Activated CD4-positive, alpha-beta T cell treated with anti-CD3 and anti-CD28 coated beads, Interleukin-2, amount 10 ng/mL, durations not matched to agents 7 days and 5 days (primary cell): ENCODE measurements at regions not wholly inside any gene's neighbourhood (a gene's known extent, or its start where the extent isn't known, plus 50 kb on each side); places are given as distances from the start of the nearest gene placed in this dataset.

ENCODE experiments used
- CTCF ChIA-PET: fragments of 350-600 bp; sonication (Branson Sonifier 250); formaldehyde crosslinking; loops from one replicate; lab custom pipeline; 2021; ENCODE audit warnings: antibody characterized with exemption; lab: Charles Lee
- POLR2A ChIA-PET: fragments of 350-600 bp; sonication (Branson Sonifier 250); formaldehyde crosslinking; loops from one replicate; lab custom pipeline; 2021; ENCODE audit warnings: antibody characterized with exemption; lab: Charles Lee
- DNase-seq: peaks from one replicate; pipeline ENCODE4 v3.0.0-alpha.2; 2020
- H3K27ac Mint-ChIP-seq: one replicate; pipeline ENCODE4 v1.8.0; 2021; ENCODE audit warnings: mild to moderate bottlenecking, moderate library complexity, mixed read lengths
- H3K27me3 Mint-ChIP-seq: one replicate; pipeline ENCODE4 v1.8.0; 2021; ENCODE audit warnings: mixed read lengths
- H3K36me3 Mint-ChIP-seq: one replicate; pipeline ENCODE4 v1.8.0; 2021; ENCODE audit warnings: low read depth, mixed read lengths
- H3K4me1 Mint-ChIP-seq: one replicate; pipeline ENCODE4 v1.8.0; 2021; ENCODE audit warnings: mixed read lengths
- H3K4me3 Mint-ChIP-seq: one replicate; pipeline ENCODE4 v1.8.0; 2021; ENCODE audit warnings: mild to moderate bottlenecking, moderate library complexity, mixed read lengths
- H3K9me3 Mint-ChIP-seq: one replicate; pipeline ENCODE4 v1.8.0; 2021; ENCODE audit warnings: mixed read lengths

DNA sequence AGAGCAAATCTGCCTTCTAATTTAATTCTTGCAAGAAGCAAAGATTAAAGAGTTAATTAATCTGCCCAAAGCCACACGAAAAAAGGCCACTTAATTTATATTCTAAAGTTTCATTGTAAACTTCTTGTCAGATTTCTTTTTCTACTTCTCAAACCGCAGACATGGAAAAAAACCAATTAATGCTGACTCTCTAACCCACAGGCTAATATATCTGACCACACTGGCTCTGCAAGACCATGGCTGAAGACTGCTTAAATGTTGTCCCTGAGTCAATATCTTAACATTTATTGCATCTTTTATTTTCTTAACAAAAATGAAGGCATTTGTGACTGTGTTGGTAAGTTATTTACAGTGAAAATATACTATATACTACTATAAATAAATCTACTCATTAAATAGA, 234.0 kb upstream of the SP8 start:
- H3K9me3 Mint-ChIP-seq: no peaks in the 10 kb centered on the region
- ChIA-PET POLR2A (no interaction called here), CTCF (no interaction called here)
- no peaks in the 10 kb centered on the region for H3K27me3 Mint-ChIP-seq
- no peak for DNase-seq
- H3K36me3 Mint-ChIP-seq: no peaks in the 10 kb centered on the region
- H3K27ac Mint-ChIP-seq: no peak overlapping the region
- H3K4me3 Mint-ChIP-seq: no peak overlapping the region
- no peaks in the 10 kb centered on the region for H3K4me1 Mint-ChIP-seq

DNA sequence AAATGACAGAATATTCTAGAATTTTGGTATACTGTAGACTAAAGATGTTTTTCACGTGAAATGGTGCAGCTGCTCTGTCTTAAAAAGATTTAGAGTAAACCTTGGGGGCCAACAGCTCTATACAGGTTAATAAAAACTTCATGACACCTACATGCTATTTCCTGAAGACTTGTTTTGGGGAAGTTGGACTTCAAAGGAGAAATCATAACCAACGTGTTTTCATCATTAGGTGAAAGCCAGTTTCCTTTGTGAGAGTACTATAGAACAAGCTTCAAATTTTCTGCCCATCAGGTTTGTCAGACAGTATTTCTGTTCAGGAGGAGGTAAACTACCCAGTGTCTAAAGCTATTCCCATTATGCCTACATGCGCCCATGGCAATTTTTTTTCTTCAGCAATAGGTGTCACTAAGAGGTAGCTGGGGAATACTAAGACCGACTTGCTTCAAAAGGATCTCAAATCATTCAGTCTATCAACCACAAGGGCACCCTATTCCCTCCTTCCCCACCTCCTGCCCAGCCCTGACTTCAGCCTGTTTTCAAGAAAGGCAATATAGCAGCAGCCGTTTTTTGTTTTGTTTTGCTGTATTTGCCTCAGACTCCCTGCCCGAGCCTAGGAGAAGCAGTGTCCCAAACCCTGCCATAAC, 237.3 kb upstream of the SP8 start:
- POLR2A ChIA-PET: no interaction called here
- Mint-ChIP-seq H3K27me3 (peaks cover 3% of the 10 kb centered on the region), H3K27ac (no peak overlapping the region), H3K4me1 (no peaks in the 10 kb centered on the region), H3K36me3 (no peaks in the 10 kb centered on the region), H3K9me3 (no peaks in the 10 kb centered on the region), H3K4me3 (no peak overlapping the region)
- no peak for DNase-seq
- CTCF ChIA-PET: interaction anchor here (0.5 kb wide), 1 partner anchor 25 kb away, joined by 4 read pairs; no protein-coding TSS in a partner anchor

DNA sequence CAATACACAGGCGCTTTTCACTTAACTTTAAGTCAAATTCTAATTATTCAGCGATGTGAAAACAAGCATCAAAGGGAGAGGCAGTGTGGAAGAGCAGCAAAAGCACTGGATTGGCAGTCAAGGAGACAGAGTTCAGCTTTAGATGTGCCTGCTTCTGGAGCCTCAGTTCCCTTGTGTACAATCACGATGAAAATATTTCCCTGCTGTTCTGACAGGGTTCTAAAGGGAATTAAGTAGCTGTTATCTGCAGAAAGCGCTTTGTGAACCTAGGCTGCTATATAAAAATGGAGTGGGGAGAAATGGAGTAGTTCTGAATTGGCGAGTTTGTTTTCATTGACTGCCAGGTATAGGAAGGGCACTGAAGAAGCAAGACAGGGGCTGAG, 237.8 kb upstream of the SP8 start:
- Mint-ChIP-seq H3K27me3 (peaks cover 3% of the 10 kb centered on the region), H3K4me1 (no peaks in the 10 kb centered on the region), H3K27ac (no peak overlapping the region), H3K36me3 (no peaks in the 10 kb centered on the region), H3K4me3 (no peak overlapping the region), H3K9me3 (no peaks in the 10 kb centered on the region)
- DNase-seq: no peak
- CTCF ChIA-PET: no interaction called here
- POLR2A ChIA-PET: no interaction called here

DNA sequence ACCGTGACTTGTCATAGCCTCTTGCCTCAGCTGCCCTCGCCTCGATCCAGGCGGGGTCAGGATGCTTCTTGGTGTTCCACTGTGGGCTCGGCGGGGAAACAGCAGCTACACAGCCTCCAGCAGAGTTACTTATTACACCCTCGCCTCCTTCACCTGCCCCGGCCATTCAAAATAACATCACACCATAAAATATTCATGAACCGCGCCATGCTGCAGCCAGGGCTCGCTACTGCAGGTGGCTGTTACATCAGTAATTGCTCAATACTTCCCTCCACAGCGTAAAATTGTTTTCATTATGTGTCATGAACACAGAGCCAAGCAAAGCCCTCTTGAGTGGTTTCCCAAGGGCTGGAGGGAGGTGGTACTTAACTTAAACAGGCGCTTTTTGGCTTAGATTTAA, 241.5 kb upstream of the SP8 start:
- CTCF ChIA-PET: no interaction called here
- Mint-ChIP-seq H3K27me3 (peaks cover 5% of the 10 kb centered on the region), H3K4me3 (no peak overlapping the region), H3K9me3 (no peaks in the 10 kb centered on the region), H3K4me1 (no peaks in the 10 kb centered on the region), H3K27ac (no peak overlapping the region), H3K36me3 (no peaks in the 10 kb centered on the region)
- POLR2A ChIA-PET: no interaction called here
- DNase-seq: no peak

DNA sequence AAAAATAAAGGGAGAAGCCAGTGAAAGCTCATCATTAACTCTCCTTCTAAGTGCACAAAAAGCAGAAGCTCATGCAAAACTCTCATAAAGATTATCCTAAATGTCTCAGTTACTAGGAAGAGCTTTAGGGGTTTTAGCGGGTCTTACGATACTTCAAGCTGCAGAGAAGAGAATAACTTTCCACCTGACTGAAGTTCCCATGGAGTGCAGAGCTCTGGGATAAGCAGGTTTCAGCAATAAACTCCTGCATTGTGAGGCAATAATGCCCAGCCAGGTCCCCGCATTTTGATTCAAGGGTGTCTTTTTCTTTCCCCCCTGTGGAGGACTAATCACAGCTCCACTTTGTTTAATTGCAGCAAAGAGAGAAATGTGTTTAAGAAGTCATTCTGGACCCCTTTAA, 241.9 kb upstream of the SP8 start:
- Mint-ChIP-seq H3K4me1 (no peaks in the 10 kb centered on the region), H3K27me3 (peaks cover 5% of the 10 kb centered on the region), H3K9me3 (no peaks in the 10 kb centered on the region), H3K4me3 (no peak overlapping the region), H3K27ac (no peak overlapping the region), H3K36me3 (no peaks in the 10 kb centered on the region)
- POLR2A ChIA-PET: no interaction called here
- CTCF ChIA-PET: no interaction called here
- DNase-seq: no peak

DNA sequence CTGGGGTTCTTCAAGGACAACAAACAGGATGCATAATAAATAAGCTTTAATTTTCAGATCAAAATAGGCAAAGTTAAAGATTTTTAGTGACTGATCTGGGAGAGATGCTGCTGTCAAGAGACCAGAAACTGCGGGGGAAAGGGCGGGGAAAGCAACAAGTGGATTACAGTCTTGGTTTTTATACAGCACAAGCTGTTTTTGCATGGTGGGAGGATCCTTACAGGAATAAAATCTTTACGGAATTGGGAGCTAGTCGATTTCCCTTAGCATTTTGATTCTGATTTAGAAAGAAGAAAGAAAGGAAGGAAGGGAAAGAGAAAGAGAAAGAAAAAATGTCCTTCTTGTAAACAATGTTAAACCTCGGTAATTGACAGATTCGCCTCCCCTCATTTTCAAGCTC, 242.3 kb upstream of the SP8 start:
- Mint-ChIP-seq H3K27ac (no peak overlapping the region), H3K27me3 (peaks cover 5% of the 10 kb centered on the region), H3K4me3 (no peak overlapping the region), H3K9me3 (no peaks in the 10 kb centered on the region), H3K4me1 (no peaks in the 10 kb centered on the region), H3K36me3 (no peaks in the 10 kb centered on the region)
- POLR2A ChIA-PET: interaction anchor here (0.7 kb wide), 1 partner anchor 223 kb away, joined by 8 read pairs; no protein-coding TSS in a partner anchor
- no peak for DNase-seq
- CTCF ChIA-PET: interaction anchor here (0.8 kb wide), 1 partner anchor 70 kb away, joined by 4 read pairs; no protein-coding TSS in a partner anchor

- POLR2A ChIA-PET: no interaction called here
- H3K4me1 Mint-ChIP-seq: no peaks in the 10 kb centered on the region
- no peak for DNase-seq
Measured at GRCh38 chr7:21030237-21030871, 243.7 kb upstream of the SP8 start.

DNA sequence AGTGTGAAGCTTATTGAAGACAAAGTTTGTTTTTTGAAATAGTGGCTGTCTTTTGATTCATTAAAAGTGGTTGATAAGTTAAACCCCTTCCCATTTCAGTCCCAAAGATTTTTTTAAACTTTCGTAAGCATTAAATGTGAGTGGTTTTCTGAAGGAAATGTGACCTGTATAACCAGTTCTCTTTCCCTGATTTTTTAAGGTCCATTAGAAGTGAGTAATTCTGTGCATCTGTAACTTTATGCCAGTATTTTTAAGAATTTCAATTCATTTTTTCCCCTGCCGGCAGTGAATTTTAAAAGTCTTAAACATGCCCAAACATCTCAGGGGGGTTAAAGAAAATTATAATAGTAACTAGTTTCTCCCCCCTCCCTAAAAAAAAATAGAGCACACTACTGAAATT, 254.6 kb upstream of the SP8 start:
- H3K27me3 Mint-ChIP-seq: no peaks in the 10 kb centered on the region
- no peaks in the 10 kb centered on the region for H3K9me3 Mint-ChIP-seq
- CTCF ChIA-PET: interaction anchor here (0.6 kb wide), 1 partner anchor 935 kb away, joined by 5 read pairs; no protein-coding TSS in a partner anchor
- no peak for DNase-seq
- POLR2A ChIA-PET: no interaction called here
- H3K4me3 Mint-ChIP-seq: no peak overlapping the region
- no peaks in the 10 kb centered on the region for H3K4me1 Mint-ChIP-seq
- no peaks in the 10 kb centered on the region for H3K36me3 Mint-ChIP-seq
- H3K27ac Mint-ChIP-seq: no peak overlapping the region

More at GRCh38 chr7:21030237-21030871, 243.7 kb upstream of the SP8 start:
- Mint-ChIP-seq H3K36me3 (no peaks in the 10 kb centered on the region), H3K27me3 (peaks cover 5% of the 10 kb centered on the region), H3K4me3 (no peak overlapping the region), H3K9me3 (no peaks in the 10 kb centered on the region), H3K27ac (no peak overlapping the region)
- CTCF ChIA-PET: no interaction called here

- Mint-ChIP-seq H3K9me3 (no peaks in the 10 kb centered on the region), H3K27ac (no peak overlapping the region), H3K4me1 (no peaks in the 10 kb centered on the region), H3K27me3 (no peaks in the 10 kb centered on the region), H3K36me3 (no peaks in the 10 kb centered on the region), H3K4me3 (no peak overlapping the region)
- DNase-seq: no peak
- ChIA-PET CTCF (interaction anchor here (0.6 kb wide), 1 partner anchor 935 kb away, joined by 5 read pairs; no protein-coding TSS in a partner anchor), POLR2A (no interaction called here)
Measured at GRCh38 chr7:21041666-21042065, 255.0 kb upstream of the SP8 start.

GRCh38 chr7:21044384-21044783, 257.7 kb upstream of the SP8 start:
- Mint-ChIP-seq H3K4me3 (no peak overlapping the region), H3K9me3 (no peaks in the 10 kb centered on the region), H3K36me3 (no peaks in the 10 kb centered on the region), H3K27ac (no peak overlapping the region), H3K4me1 (no peaks in the 10 kb centered on the region), H3K27me3 (no peaks in the 10 kb centered on the region)
- DNase-seq: no peak
- CTCF ChIA-PET: no interaction called here
- POLR2A ChIA-PET: no interaction called here

DNA sequence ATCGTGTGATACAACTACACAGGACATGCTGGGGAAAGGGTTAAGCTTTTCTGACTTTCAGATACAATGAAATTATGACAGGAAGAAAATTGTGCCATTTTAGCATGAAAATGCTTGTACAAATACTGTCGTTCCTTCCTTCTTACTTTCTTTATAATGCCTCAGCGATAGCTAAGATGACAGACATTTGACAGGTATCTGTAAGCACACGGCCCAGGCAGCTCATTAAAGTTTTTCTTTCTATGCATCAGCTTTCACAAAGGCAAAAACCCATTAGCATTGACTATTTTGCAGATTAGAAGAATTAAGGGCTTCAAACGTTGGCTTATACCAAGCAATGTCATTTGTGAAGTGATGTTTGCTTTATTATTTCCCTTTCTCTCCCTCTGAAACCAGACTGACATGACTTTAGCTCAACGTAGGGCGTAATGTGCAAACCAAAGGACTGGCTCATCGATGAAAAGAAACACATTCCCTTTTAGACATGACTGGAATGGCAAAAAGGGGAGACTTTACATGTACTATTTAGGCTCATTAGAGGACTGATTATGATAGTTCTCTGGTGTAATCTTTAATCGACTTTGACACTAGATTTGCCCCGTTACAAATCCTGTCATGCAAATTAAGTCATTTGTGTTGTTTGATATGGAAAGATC, 258.4 kb upstream of the SP8 start:
- no peaks in the 10 kb centered on the region for H3K27me3 Mint-ChIP-seq
- no peak overlapping the region for H3K27ac Mint-ChIP-seq
- no peaks in the 10 kb centered on the region for H3K9me3 Mint-ChIP-seq
- POLR2A ChIA-PET: no interaction called here
- H3K36me3 Mint-ChIP-seq: no peaks in the 10 kb centered on the region
- no peaks in the 10 kb centered on the region for H3K4me1 Mint-ChIP-seq
- no peak overlapping the region for H3K4me3 Mint-ChIP-seq
- CTCF ChIA-PET: no interaction called here
- no peak for DNase-seq

DNA sequence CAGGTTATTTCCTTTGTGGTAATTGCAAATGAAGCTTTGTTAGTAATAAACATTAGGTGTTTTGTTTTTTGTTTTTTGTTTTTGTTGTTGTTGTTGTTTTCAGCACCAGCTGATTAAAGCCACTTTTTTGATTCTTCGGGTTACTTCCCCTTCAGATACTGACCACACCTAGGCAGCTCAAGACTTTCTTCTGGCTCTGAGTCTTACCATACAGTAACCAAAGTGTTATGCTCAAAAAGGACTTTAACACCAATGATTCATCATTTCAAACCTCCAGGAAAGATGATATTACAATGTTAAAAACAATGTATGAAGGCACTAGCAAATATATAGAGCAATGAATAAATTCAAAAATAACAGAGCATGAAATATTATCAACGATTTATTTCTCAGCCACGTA, 265.2 kb upstream of the SP8 start:
- CTCF ChIA-PET: no interaction called here
- Mint-ChIP-seq H3K9me3 (no peaks in the 10 kb centered on the region), H3K4me1 (no peaks in the 10 kb centered on the region), H3K4me3 (no peak overlapping the region), H3K27ac (no peak overlapping the region), H3K36me3 (no peaks in the 10 kb centered on the region), H3K27me3 (no peaks in the 10 kb centered on the region)
- POLR2A ChIA-PET: no interaction called here
- no peak for DNase-seq

DNA sequence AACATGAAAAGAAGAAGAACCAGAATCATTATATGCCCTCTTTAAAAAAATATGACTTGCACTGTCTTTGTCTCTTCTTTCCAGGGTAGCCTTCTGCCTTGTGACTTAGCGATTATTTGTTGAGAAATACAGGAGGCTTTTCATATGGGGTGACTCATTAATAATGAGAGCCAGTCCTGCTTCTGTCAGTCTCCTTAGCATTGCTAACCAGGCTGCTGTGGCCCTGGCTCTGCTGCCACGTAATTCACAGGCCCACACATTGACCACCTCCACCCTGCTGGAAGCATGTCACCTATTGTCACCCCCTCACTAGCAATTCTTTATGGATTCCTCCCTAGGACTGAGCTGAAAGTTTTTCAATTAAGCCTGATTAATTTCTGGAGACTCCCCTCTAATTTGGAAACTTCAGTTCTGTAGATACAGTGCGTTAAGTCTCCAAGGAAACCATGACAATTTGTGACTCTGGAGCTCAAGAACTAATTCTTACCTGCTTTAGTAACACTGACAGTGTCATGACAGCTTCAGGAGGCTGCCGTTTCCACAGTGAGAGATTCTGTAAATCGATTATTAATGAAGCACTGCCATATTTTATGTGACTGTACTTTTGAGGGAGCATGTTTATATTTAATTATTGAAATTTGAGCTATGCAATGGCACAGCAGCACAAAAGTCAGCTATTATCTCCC, 267.9 kb upstream of the SP8 start:
- H3K36me3 Mint-ChIP-seq: no peaks in the 10 kb centered on the region
- no peaks in the 10 kb centered on the region for H3K27me3 Mint-ChIP-seq
- H3K27ac Mint-ChIP-seq: no peak overlapping the region
- no peaks in the 10 kb centered on the region for H3K4me1 Mint-ChIP-seq
- no peak for DNase-seq
- H3K9me3 Mint-ChIP-seq: no peaks in the 10 kb centered on the region
- ChIA-PET CTCF (no interaction called here), POLR2A (no interaction called here)
- no peak overlapping the region for H3K4me3 Mint-ChIP-seq
